ENCODE measurements at regions not wholly inside any gene's neighbourhood (a gene's known extent, or its start where the extent isn't known, plus 50 kb on each side); places are given as distances from the start of the nearest gene placed in this dataset.
"Not testable (repeated sequence)": the region's sequence is repeated elsewhere in the genome, so short reads cannot be mapped to it uniquely, and the experiment has no call there.

DNA sequence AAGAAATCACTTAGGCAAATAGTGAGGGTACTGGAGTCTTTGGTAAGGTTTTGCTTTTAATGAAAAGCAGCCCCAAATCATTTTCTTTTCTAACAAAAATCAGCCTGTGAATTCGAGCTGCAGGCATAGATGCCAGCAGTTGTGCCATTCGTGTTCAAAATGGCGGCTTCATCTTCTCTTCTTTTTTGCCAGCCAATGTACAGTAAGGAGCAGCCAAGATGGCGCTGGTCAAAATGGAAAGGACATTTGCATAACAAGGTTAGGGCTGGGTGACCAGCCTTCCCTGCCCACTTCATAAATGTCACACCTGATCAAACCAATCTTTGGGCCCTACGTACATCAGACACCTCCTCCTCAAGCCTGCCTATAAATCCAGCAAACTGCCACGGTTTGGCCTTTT, 100.2 kb upstream of the RGS1 start:
- intact Hi-C loops (cut with DNase I): no loop called here
- ATAC-seq (no peak), DNase-seq (ENCODE audit: missing footprints) (no peak)

DNA sequence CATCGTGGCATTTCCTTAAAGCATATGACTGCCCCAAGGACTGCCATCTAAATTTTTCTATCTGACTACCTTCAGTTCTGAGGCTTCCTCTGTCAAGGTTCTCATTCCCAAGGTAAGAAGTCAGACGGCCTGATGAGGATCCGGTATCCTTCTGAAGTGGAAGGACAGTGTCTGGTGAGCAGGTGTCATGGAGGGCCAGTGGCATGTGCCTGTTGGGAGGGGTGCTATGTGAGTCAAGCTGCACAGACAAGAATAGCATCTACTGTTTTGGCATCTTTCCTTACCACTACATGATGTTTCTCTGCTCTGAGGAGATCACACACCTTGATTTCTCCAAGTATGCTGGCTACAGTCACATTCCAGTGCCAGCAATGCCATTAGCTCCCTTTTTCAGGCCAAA, 99.6 kb upstream of the RGS1 start:
- intact Hi-C loops (cut with DNase I): loop anchor here (2.0 kb wide), 2 partner anchors 105 to 333 kb away; partner anchors contain the start of gene RGS2
- DNase-seq (ENCODE audit: missing footprints): no peak
- peak; percentile 35 for ATAC-seq

DNA sequence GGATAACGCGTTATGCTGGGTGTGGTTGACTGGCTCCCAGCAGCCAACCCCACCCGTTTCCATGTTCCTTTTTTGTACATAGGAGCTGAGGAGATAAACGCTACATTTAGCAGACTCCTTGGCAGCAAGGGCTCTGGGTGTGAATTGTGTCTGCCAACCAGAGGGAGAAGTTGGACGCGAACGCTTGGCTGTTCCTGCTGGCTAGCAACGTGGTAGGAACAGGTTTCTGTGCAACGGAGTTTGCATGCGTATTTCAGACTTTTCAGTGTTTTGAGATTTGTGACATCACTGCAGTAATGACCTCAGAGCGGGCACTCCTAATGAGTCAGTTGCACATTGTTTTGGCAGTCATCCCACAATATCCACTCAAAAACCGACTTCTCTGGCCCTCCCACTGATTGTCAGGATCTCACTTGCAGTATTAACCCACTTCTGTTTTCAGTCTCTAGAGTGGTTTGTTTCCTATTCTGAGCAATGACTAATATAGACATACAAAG, 98.7 kb upstream of the RGS1 start:
- intact Hi-C loops (cut with DNase I): loop anchor here (1.0 to 2.0 kb wide), 3 partner anchors 104 to 332 kb away; partner anchors contain the start of gene RGS2
- ATAC-seq (peak; percentile 88), DNase-seq (ENCODE audit: missing footprints) (peak; percentile 78)

- DNase-seq (ENCODE audit: missing footprints) (no peak), ATAC-seq (peak; percentile 74)
- intact Hi-C loops (cut with DNase I): loop anchor here (1.0 to 2.0 kb wide), 4 partner anchors 103 to 541 kb away; partner anchors contain the start of gene RGS2
These were observed 97.9 kb upstream of the RGS1 start for GRCh38 chr1:192477630-192478029.

DNA sequence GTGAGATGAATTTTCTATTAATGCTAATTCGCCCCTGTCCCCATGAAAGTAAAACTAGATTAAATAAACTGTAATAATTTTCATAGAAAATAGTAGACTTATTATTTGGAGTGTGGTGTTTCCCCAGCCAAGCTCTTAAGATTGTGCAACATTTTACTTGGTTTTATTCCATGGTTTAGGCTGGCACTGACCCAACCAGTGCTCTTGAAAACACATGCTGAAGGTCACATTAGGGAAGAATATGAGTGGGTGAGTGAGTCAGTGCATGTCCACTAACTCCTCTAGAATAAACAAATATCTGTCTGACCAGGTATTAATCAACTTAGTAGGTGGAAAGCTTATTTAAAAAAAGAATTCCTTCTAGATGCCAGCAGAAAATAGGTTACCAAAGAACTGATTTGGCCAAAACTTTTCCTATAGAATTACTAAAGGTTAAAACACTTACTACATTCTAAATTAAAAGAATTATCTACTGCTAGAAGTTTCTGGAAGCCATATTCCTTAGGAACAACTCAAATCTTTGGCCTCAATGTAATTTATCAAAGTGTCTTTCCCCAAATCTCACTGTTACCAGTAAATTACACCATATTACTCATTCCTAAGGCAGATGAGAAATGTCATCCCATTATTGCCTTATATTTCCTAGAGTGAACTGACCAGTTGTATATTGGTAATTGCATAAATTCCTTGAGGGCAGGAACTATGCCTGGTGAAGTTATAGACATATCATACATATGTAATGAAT, 89.7 kb upstream of the RGS1 start:
- intact Hi-C loops (cut with DNase I): no loop called here
- DNase-seq (ENCODE audit: missing footprints) (no peak), ATAC-seq (peak; percentile 91)

GRCh38 chr1:192488058-192488457, 87.5 kb upstream of the RGS1 start:
- DNase-seq (ENCODE audit: missing footprints) (no peak), ATAC-seq (no peak)
- intact Hi-C loops (cut with DNase I): no loop called here

DNA sequence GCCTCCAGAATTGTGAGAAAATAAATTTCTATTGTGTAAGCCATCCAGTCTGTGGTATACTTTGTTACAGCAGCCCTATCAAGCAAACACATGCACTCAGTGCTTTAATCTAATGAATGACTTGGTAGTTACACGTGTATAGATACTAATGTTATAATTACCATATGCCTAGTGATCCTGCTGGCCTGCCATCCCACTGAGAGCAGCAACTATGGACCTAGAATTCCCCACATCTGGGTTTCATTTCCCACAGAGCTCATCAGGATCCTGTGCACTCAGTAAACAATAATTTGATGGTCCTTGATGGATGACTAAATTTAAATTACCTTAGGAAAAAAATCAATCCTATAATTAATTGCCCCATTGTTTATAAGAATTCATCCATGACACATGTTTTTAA, 86.5 kb upstream of the RGS1 start:
- ATAC-seq (no peak), DNase-seq (ENCODE audit: missing footprints) (no peak)
- intact Hi-C loops (cut with DNase I): no loop called here

DNA sequence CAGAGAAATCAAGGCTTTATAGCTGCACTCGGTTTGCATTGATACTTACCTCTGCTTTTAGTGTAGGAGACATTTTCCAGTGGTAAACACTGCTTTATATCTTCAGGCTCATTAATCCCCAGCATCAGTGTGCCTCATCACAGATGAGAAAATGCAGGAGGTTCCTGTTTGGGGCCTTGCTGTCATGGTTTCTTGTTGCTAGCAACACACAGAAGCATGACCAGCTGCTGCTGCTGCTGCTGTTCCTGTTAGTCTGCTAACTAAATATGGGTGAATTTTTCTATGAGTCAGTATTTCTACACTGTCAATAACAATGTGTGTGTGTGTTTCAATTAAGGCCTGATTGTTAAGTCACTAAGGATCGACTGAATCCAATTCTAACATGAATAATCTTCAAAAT, 85.8 kb upstream of the RGS1 start:
- intact Hi-C loops (cut with DNase I): loop anchor here (5.0 kb wide), 1 partner anchor 53 kb away; no protein-coding TSS in a partner anchor
- peak; percentile 74 for DNase-seq (ENCODE audit: missing footprints)
- ATAC-seq: peak; percentile 89

DNA sequence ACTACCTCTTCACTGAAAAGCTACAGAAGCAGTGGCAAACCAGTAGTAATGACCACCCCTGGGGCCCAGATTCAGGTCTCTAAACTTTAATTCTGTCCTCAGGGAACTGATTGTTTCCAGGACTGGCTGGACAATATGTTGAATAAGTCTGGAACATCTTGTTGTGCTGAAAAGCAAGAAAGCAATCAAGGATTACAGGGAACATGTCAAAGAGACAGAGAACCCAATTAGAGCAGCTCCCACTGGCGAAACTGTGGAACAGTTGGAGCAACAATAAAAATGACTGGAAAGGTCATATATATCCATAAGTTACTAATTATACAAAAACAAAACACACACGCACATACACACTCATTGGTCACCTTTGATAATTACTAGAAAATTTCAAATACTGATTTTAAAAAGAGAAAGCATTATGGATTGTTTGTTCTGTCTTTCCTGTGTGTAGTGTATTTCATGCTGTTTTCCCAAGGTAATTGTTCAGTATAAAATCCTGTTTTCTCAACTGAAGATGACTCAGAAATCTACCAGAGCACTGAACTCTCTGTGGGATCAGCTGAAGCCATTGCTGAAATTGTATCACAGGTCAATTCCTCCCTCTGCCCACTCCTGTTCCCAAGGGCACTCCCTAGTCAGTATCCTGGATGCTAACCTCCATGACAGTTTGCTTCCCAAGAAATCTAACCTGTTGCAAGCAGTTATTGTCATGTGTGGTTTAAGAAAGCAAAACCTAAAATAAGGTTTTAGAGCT, 83.6 kb upstream of the RGS1 start:
- intact Hi-C loops (cut with DNase I): loop anchor here (5.0 kb wide), 1 partner anchor 50 kb away; no protein-coding TSS in a partner anchor
- no peak for ATAC-seq
- DNase-seq (ENCODE audit: missing footprints): no peak

DNA sequence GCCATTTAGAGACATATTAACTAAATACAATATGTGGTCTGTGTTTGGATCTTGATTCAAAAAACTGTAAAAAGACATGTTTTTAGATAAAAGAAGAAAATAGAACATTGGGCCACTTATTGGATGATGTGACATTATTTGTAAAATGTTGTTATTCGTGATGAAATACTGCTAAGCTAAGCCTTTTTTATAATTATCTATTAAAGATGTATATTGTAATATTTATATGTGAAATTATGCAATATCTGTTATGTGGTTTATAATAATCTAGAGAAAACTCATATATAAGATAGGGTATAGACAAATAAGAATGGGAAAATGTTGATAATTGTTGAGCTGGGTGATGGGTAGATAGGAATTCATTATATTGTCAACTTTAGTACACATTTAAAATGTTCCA, 82.0 kb upstream of the RGS1 start:
- ATAC-seq (no peak), DNase-seq (ENCODE audit: missing footprints) (no peak)
- intact Hi-C loops (cut with DNase I): loop anchor here (5.0 kb wide), 1 partner anchor 49 kb away; no protein-coding TSS in a partner anchor

DNA sequence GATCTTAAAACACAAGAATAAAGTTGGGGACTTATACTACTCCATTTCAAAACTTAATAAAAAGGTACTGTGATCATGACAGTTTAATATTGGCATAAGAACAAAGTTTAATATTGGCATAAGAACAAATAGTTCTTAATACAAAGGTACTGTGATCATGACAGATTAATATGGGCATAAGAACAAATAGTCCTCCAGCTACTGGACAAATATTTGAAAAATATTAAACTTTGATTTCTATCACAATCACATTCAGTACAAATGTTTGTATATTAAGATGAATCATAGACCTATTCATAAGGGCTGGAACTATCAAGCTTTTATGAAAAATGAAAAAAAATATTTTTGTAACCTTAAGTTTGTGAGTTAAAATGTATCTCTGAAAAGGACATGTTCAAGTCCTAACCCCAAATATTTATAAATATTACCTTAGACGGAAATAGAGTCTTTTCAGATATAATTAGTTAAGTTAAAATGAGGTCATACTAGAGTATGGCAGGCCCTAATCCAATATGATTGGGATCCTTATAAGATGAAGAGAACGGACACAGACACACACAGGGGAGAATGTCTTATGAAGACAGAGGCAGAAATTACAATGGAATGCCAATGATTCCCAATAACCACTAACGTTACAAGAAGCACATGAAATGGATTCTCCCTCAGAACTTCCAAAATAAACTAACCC, 79.1 kb upstream of the RGS1 start:
- intact Hi-C loops (cut with DNase I): no loop called here
- no peak for DNase-seq (ENCODE audit: missing footprints)
- no peak for ATAC-seq

DNA sequence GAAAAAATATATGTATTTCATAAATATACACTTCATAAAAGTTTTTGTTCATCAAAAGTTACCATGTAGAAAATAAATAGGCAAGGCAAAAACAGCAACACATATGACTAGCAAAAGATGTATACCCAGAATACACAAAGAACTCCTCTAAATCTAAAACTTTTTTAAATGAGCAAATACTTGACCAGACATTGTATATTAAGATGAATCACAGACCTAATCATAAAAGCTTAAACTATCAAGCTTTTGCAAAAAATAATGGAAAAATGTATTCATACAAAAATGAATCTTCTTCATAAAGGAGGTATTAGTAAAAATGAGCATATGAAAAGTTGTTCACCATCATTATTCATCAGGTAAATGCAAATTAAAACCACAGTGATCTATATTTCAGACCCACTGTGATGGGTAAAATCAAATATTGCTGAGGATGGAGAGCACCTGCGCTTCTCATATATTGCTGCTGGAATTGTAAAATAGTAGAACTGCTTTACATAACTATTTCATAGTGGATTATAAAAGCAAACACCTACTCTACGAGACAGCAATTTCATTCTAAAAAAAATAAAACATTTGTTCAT, 78.3 kb upstream of the RGS1 start:
- DNase-seq (ENCODE audit: missing footprints) (no peak), ATAC-seq (no peak)
- intact Hi-C loops (cut with DNase I): no loop called here

GRCh38 chr1:192498092-192498491, 77.5 kb upstream of the RGS1 start:
- DNase-seq (ENCODE audit: missing footprints); intact Hi-C loops (cut with DNase I); ATAC-seq: not testable (repeated sequence)

- ATAC-seq; DNase-seq (ENCODE audit: missing footprints); intact Hi-C loops (cut with DNase I): not testable (repeated sequence)
These were observed 76.5 kb upstream of the RGS1 start for GRCh38 chr1:192499061-192499581.

DNA sequence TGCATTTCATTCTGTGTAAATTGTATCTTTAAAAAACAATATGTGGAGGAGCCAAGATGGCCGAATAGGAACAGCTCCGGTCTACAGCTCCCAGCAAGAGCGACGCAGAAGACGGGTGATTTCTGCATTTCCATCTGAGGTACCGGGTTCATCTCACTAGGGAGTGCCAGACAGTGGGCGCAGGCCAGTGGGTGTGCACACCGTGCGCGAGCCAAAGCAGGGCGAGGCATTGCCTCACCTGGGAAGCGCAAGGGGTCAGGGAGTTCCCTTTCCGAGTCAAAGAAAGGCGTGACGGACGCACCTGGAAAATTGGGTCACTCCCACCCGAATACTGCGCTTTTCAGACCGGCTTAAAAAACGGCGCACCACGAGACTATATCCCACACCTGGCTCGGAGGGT, 75.0 kb upstream of the RGS1 start:
- ATAC-seq; intact Hi-C loops (cut with DNase I); DNase-seq (ENCODE audit: missing footprints): not testable (repeated sequence)

- intact Hi-C loops (cut with DNase I): no loop called here
- DNase-seq (ENCODE audit: missing footprints) (no peak), ATAC-seq (no peak)
These were observed 68.8 kb upstream of the RGS1 start for GRCh38 chr1:192506741-192507155.

GRCh38 chr1:192512426-192513162, 63.0 kb upstream of the RGS1 start:
- no peak for DNase-seq (ENCODE audit: missing footprints)
- intact Hi-C loops (cut with DNase I): no loop called here
- peak; percentile 65 for ATAC-seq

GRCh38 chr1:192513196-192513595, 62.4 kb upstream of the RGS1 start:
- DNase-seq (ENCODE audit: missing footprints): no peak
- intact Hi-C loops (cut with DNase I): no loop called here
- no peak for ATAC-seq

Measured in Right ventricle myocardium inferior (tissue), 1 donor.